ENCODE measurements at regions not wholly inside any gene's neighbourhood (a gene's known extent, or its start where the extent isn't known, plus 50 kb on each side); places are given as distances from the start of the nearest gene placed in this dataset.
"Not testable (repeated sequence)": the region's sequence is repeated elsewhere in the genome, so short reads cannot be mapped to it uniquely, and the experiment has no call there.

- DNase-seq (ENCODE audit: insufficient read length, low spot score) (no peak), FAIRE-seq (no peak)
- no peak for TF ChIP-seq CTCF (IDR thresholded peaks at IDR 0.05; ENCODE audit: insufficient read depth, missing control alignments)
Measured at GRCh38 chr12:127038152-127038551, 1228.8 kb upstream of the TMEM132C start.

GRCh38 chr12:127038761-127039160 lies 1228.2 kb upstream of the TMEM132C start:
- no peak for TF ChIP-seq CTCF (IDR thresholded peaks at IDR 0.05; ENCODE audit: insufficient read depth, missing control alignments)
- DNase-seq (ENCODE audit: insufficient read length, low spot score) (no peak), FAIRE-seq (no peak)

GRCh38 chr12:127041985-127042625 lies 1224.9 kb upstream of the TMEM132C start:
- no peak for DNase-seq (ENCODE audit: insufficient read length, low spot score)
- FAIRE-seq, result no peak
- TF ChIP-seq CTCF (IDR thresholded peaks at IDR 0.05; ENCODE audit: insufficient read depth, missing control alignments), result no peak

- FAIRE-seq, result no peak
- TF ChIP-seq CTCF (IDR thresholded peaks at IDR 0.05; ENCODE audit: insufficient read depth, missing control alignments), result no peak
- DNase-seq (ENCODE audit: insufficient read length, low spot score), result no peak
Measured at GRCh38 chr12:127043731-127044130, 1223.2 kb upstream of the TMEM132C start.

GRCh38 chr12:127044836-127045235 lies 1222.1 kb upstream of the TMEM132C start:
- TF ChIP-seq CTCF (IDR thresholded peaks at IDR 0.05; ENCODE audit: insufficient read depth, missing control alignments), result no peak
- FAIRE-seq, result no peak
- no peak for DNase-seq (ENCODE audit: insufficient read length, low spot score)

- FAIRE-seq, result no peak
- no peak for TF ChIP-seq CTCF (IDR thresholded peaks at IDR 0.05; ENCODE audit: insufficient read depth, missing control alignments)
Measured at GRCh38 chr12:127046467-127046866, 1220.5 kb upstream of the TMEM132C start.

GRCh38 chr12:127048057-127048456 lies 1218.9 kb upstream of the TMEM132C start:
- no peak for TF ChIP-seq CTCF (IDR thresholded peaks at IDR 0.05; ENCODE audit: insufficient read depth, missing control alignments)
- FAIRE-seq (no peak), DNase-seq (ENCODE audit: insufficient read length, low spot score) (no peak)

More at GRCh38 chr12:127046467-127046866, 1220.5 kb upstream of the TMEM132C start:
- DNase-seq (ENCODE audit: insufficient read length, low spot score), result no peak

- DNase-seq (ENCODE audit: insufficient read length, low spot score); FAIRE-seq: not testable (repeated sequence)
Measured at GRCh38 chr12:127048525-127048924, 1218.4 kb upstream of the TMEM132C start.
